Neural crest cell (in vitro differentiated cells): ENCODE measurements at regions not wholly inside any gene's neighbourhood (a gene's known extent, or its start where the extent isn't known, plus 50 kb on each side); places are given as distances from the start of the nearest gene placed in this dataset.

Source experiments
- DNase-seq: peaks from one replicate; pipeline ENCODE4 v3.0.0; 2021; ENCODE audit warnings: low read depth, mixed read lengths, low spot score
- H3K27ac Mint-ChIP-seq: one replicate; pipeline ENCODE4 v1.8.0; 2021; ENCODE audit warnings: mild to moderate bottlenecking, mixed read lengths; ENCODE audit not compliant: unreplicated experiment
- H3K27me3 Mint-ChIP-seq: 2 replicates; pipeline ENCODE4 v1.8.0; 2021; ENCODE audit warnings: low read depth, mild to moderate bottlenecking, mixed read lengths
- H3K36me3 Mint-ChIP-seq: 2 replicates; pipeline ENCODE4 v1.8.0; 2021; ENCODE audit warnings: low read depth, mild to moderate bottlenecking, mixed read lengths
- H3K4me1 Mint-ChIP-seq: 2 replicates; pipeline ENCODE4 v1.8.0; 2021; ENCODE audit warnings: mixed read lengths
- H3K4me3 Mint-ChIP-seq: one replicate; pipeline ENCODE4 v1.8.0; 2021; ENCODE audit warnings: mild to moderate bottlenecking, mixed read lengths
- H3K9me3 Mint-ChIP-seq: 2 replicates; pipeline ENCODE4 v1.8.0; 2021; ENCODE audit warnings: mixed read lengths
- CTCF ChIP-seq: fragments of 200-600 bp; sonication (generic); conservative IDR thresholded peaks from 2 replicates; pipeline ENCODE4 v1.5.0; 2021; ENCODE audit warnings: antibody characterized with exemption, mild to moderate bottlenecking

GRCh38 chr3:76474632-76475031 is 565.3 kb upstream of the ROBO2 start:
- H3K9me3 Mint-ChIP-seq, result no peaks in the 10 kb centered on the region
- H3K27ac Mint-ChIP-seq, result no peak overlapping the region
- TF ChIP-seq CTCF, result no peak
- DNase-seq, result no peak
- no peaks in the 10 kb centered on the region for H3K4me1 Mint-ChIP-seq
- no peaks in the 10 kb centered on the region for H3K36me3 Mint-ChIP-seq
- no peak overlapping the region for H3K4me3 Mint-ChIP-seq
- H3K27me3 Mint-ChIP-seq, result no peaks in the 10 kb centered on the region

- no peak for DNase-seq
- Mint-ChIP-seq H3K27ac (no peak overlapping the region), H3K4me1 (no peaks in the 10 kb centered on the region), H3K9me3 (no peaks in the 10 kb centered on the region), H3K27me3 (no peaks in the 10 kb centered on the region), H3K4me3 (no peak overlapping the region), H3K36me3 (no peaks in the 10 kb centered on the region)
- no peak for TF ChIP-seq CTCF
Measured at GRCh38 chr3:76479161-76479650, 560.7 kb upstream of the ROBO2 start.

- H3K4me3 Mint-ChIP-seq, result no peak overlapping the region
- H3K9me3 Mint-ChIP-seq, result no peaks in the 10 kb centered on the region
- no peak for DNase-seq
- H3K36me3 Mint-ChIP-seq, result no peaks in the 10 kb centered on the region
- TF ChIP-seq CTCF, result no peak
- H3K4me1 Mint-ChIP-seq, result no peaks in the 10 kb centered on the region
- H3K27ac Mint-ChIP-seq, result no peak overlapping the region
- no peaks in the 10 kb centered on the region for H3K27me3 Mint-ChIP-seq
Measured at GRCh38 chr3:76482510-76482909, 557.4 kb upstream of the ROBO2 start.

- Mint-ChIP-seq H3K27ac (no peak overlapping the region), H3K4me1 (no peaks in the 10 kb centered on the region), H3K27me3 (no peaks in the 10 kb centered on the region), H3K4me3 (no peak overlapping the region), H3K36me3 (no peaks in the 10 kb centered on the region), H3K9me3 (peaks cover 6% of the 10 kb centered on the region)
- no peak for TF ChIP-seq CTCF
- no peak for DNase-seq
Measured at GRCh38 chr3:76487446-76487845, 552.5 kb upstream of the ROBO2 start.

GRCh38 chr3:76490064-76490463 is 549.8 kb upstream of the ROBO2 start:
- H3K36me3 Mint-ChIP-seq, result no peaks in the 10 kb centered on the region
- no peak overlapping the region for H3K27ac Mint-ChIP-seq
- peaks cover 6% of the 10 kb centered on the region for H3K9me3 Mint-ChIP-seq
- TF ChIP-seq CTCF, result no peak
- H3K4me1 Mint-ChIP-seq, result no peaks in the 10 kb centered on the region
- no peaks in the 10 kb centered on the region for H3K27me3 Mint-ChIP-seq
- no peak overlapping the region for H3K4me3 Mint-ChIP-seq
- DNase-seq, result no peak

GRCh38 chr3:76495216-76495615 is 544.7 kb upstream of the ROBO2 start:
- no peak for DNase-seq
- Mint-ChIP-seq H3K4me1 (no peaks in the 10 kb centered on the region), H3K4me3 (no peak overlapping the region), H3K9me3 (no peaks in the 10 kb centered on the region), H3K36me3 (no peaks in the 10 kb centered on the region), H3K27ac (no peak overlapping the region), H3K27me3 (no peaks in the 10 kb centered on the region)
- no peak for TF ChIP-seq CTCF
